ENCODE measurements at regions not wholly inside any gene's neighbourhood (a gene's known extent, or its start where the extent isn't known, plus 50 kb on each side); places are given as distances from the start of the nearest gene placed in this dataset.

GRCh38 chr12:33551006-33551405 lies 111.4 kb upstream of the SYT10 start:
- TF ChIP-seq REST (IDR thresholded peaks at IDR 0.05; ENCODE audit: insufficient replicate concordance, low read depth) (no peak), POLR2AphosphoS5 (IDR thresholded peaks at IDR 0.05; ENCODE audit: low read depth) (no peak), GABPA (IDR thresholded peaks at IDR 0.05; ENCODE audit: low read depth) (no peak), CTCF (IDR thresholded peaks at IDR 0.05; ENCODE audit: insufficient read depth, low read length) (no peak), SPI1 (IDR thresholded peaks at IDR 0.05; ENCODE audit: borderline replicate concordance, low read depth) (no peak)
- Histone ChIP-seq H3K27ac (replicated peaks) (no peak overlapping the region), H3K27me3 (ENCODE audit: insufficient read depth, poor library complexity, severe bottlenecking) (no peaks in the 10 kb centered on the region), H3K4me3 (replicated peaks; ENCODE audit: insufficient read depth, low read length) (no peak overlapping the region)
- no peak for DNase-seq (ENCODE audit: low read depth in 1 of 2, low spot score in 1 of 2)

- DNase-seq (ENCODE audit: low read depth in 1 of 2, low spot score in 1 of 2): no peak
- no peak overlapping the region for H3K4me3 ChIP-seq (replicated peaks; ENCODE audit: insufficient read depth, low read length)
- TF ChIP-seq POLR2AphosphoS5 (IDR thresholded peaks at IDR 0.05; ENCODE audit: low read depth) (no peak), REST (IDR thresholded peaks at IDR 0.05; ENCODE audit: insufficient replicate concordance, low read depth) (no peak), GABPA (IDR thresholded peaks at IDR 0.05; ENCODE audit: low read depth) (no peak), CTCF (IDR thresholded peaks at IDR 0.05; ENCODE audit: insufficient read depth, low read length) (no peak), SPI1 (IDR thresholded peaks at IDR 0.05; ENCODE audit: borderline replicate concordance, low read depth) (no peak)
- H3K27me3 ChIP-seq (ENCODE audit: insufficient read depth, poor library complexity, severe bottlenecking): no peaks in the 10 kb centered on the region
- no peak overlapping the region for H3K27ac ChIP-seq (replicated peaks)
Measured at GRCh38 chr12:33555128-33555527, 115.5 kb upstream of the SYT10 start.

GRCh38 chr12:33560653-33561208 lies 121.1 kb upstream of the SYT10 start:
- H3K27me3 ChIP-seq (ENCODE audit: insufficient read depth, poor library complexity, severe bottlenecking): no peaks in the 10 kb centered on the region
- TF ChIP-seq SPI1 (IDR thresholded peaks at IDR 0.05; ENCODE audit: borderline replicate concordance, low read depth): no peak
- TF ChIP-seq POLR2AphosphoS5 (IDR thresholded peaks at IDR 0.05; ENCODE audit: low read depth): no peak
- no peak for TF ChIP-seq REST (IDR thresholded peaks at IDR 0.05; ENCODE audit: insufficient replicate concordance, low read depth)
- TF ChIP-seq CTCF (IDR thresholded peaks at IDR 0.05; ENCODE audit: insufficient read depth, low read length): no peak
- no peak for TF ChIP-seq GABPA (IDR thresholded peaks at IDR 0.05; ENCODE audit: low read depth)
- DNase-seq (ENCODE audit: low read depth in 1 of 2, low spot score in 1 of 2): no peak
- no peak overlapping the region for H3K27ac ChIP-seq (replicated peaks)
- no peak overlapping the region for H3K4me3 ChIP-seq (replicated peaks; ENCODE audit: insufficient read depth, low read length)
